D721Med (cell line): ENCODE measurements at regions not wholly inside any gene's neighbourhood (a gene's known extent, or its start where the extent isn't known, plus 50 kb on each side); places are given as distances from the start of the nearest gene placed in this dataset.

Source experiments
- DNase-seq: peaks from one replicate; pipeline ENCODE4 v3.0.0; 2011; ENCODE audit warnings: low spot score; ENCODE audit not compliant: insufficient read length
- FAIRE-seq: peaks from 2 replicates; lab custom pipeline; 2011; peaks lifted over from hg19 to GRCh38; lab: Jason Lieb, UNC
- CTCF ChIP-seq: IDR thresholded peaks from 2 replicates; pipeline ENCODE4 v1.5.1; 2012; ENCODE audit warnings: mild to moderate bottlenecking, control low read depth; ENCODE audit not compliant: insufficient read depth; ENCODE audit errors: missing control alignments

- no peak for TF ChIP-seq CTCF
- FAIRE-seq (no peak), DNase-seq (no peak)
These were observed 1177.6 kb downstream of the GALC start for GRCh38 chr14:86815341-86815740.

GRCh38 chr14:86802726-86803125 lies 1190.3 kb downstream of the GALC start:
- TF ChIP-seq CTCF, result no peak
- DNase-seq (no peak), FAIRE-seq (no peak)

- FAIRE-seq (no peak), DNase-seq (no peak)
- TF ChIP-seq CTCF, result no peak
These were observed 1193.7 kb downstream of the GALC start for GRCh38 chr14:86799244-86799647.

- no peak for FAIRE-seq
- DNase-seq, result no peak
- TF ChIP-seq CTCF, result no peak
These were observed 1194.7 kb downstream of the GALC start for GRCh38 chr14:86798330-86798729.

- no peak for FAIRE-seq
These were observed 1196.0 kb downstream of the GALC start for GRCh38 chr14:86797075-86797351.

GRCh38 chr14:86796221-86797074 lies 1196.5 kb downstream of the GALC start:
- TF ChIP-seq CTCF, result no peak
- no peak for FAIRE-seq
- no peak for DNase-seq

More at GRCh38 chr14:86797075-86797351, 1196.0 kb downstream of the GALC start:
- no peak for DNase-seq
- TF ChIP-seq CTCF, result no peak

- DNase-seq, result no peak
- no peak for FAIRE-seq
- TF ChIP-seq CTCF, result no peak
These were observed 1198.3 kb downstream of the GALC start for GRCh38 chr14:86794689-86795088.
